HUDEP-2 (cell line): ENCODE measurements at regions not wholly inside any gene's neighbourhood (a gene's known extent, or its start where the extent isn't known, plus 50 kb on each side); places are given as distances from the start of the nearest gene placed in this dataset.

Experiments used
- DNase-seq, 76 experiments: peaks; one replicate each; lab custom pipeline; 2025; ENCODE audit not compliant: unreplicated experiment in 76 of 76; lab: John Stamatoyannopoulos, UW

DNA sequence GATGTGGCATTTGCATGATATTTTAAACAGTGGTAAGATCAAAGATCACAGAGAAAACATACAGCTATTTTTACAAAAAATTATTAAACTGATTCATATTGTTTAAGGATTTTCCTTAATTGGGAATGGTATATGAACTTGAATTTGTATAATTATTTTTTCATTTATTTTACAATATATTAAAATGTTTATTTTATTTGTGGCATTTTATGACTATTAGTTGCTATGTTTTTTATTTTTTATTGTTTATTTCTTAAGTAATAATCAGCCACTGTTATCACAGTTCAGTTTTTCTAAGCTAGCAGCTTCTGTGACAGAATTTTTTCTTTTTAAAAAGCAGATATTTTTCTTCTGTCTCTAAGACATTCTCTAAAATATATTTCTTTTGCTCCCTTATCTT is 387.0 kb upstream of the KHDRBS2 start:
- no peak for DNase-seq

DNA sequence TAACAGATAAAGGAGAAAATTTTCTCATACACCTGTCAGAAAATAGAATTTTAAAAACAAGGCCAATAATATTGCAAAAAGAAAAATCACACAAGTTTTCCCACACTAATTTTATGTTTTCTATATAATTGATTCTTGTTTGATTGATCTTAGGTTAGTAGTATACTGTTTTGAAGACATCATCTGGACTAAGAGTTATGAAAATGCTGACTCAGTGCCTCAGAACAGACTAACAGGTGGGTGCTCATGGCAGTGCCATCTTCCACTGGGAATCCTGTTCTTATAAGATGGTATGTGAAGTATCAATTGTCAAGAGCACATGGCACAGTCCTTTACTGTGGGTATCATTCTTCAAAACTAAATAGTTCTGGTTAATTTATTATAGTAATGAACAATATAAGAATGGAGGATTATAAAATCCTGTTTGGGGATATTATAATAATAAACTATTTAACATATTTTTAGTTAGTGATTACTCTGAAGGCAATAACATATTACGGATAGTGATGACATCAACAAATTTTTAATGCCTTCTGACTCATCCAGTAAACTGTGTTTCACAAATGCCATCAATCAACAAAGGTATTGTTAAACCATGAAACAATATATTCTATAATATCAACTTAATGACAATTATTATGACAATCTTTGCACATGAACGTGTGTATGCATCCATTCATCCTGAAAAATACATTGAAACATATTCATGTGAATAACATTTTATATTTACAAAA is 384.6 kb upstream of the KHDRBS2 start:
- no peak for DNase-seq

DNA sequence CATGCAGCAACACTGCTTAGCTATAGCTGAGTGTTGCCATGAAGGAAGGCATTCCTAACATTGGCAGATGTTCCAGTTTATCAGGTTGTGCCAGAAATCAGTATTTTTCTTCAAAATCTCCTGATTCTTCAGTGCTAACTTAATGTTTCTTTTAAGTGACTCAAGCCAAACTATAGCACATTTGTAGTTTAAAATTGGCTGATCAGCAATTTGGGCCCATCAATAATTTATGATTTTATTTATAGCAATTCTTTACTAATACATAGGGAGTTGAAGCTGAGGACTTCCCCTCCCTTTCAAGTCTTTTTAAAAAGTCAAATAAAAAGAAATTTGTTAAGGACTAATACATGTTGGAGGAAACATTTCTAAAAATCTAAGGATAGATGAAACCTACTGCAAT is 383.8 kb upstream of the KHDRBS2 start:
- no peak for DNase-seq

DNA sequence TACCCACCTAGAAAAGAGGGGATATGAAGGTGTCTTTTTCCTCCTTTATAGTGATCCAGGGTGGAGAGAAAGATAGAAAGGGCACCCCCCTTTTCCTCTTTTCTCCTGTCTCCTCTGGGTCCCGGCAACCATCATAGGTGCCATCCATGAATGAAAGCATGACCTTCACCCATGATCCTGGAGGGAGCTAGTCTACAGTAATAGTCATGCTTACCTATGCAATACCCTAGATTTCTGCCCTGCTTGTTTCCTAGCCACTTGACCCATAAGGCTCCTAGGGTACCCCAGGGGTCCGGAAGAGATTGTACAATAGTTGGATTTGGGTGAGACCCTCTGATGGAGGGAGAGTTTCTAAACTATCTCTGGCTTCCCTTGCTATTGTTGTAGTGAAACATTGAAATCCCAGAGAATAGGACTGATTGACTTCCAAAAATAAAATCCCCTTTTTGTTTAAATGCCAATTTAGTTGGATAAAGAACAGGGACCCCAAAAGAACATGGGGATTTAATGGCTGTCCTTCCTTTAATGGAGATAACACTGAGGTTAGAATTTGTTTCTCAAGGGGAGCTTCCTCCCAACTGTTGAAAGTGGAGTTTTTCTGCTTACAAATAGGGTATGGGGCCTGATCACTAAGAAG is 366.8 kb upstream of the KHDRBS2 start:
- no peak for DNase-seq

DNA sequence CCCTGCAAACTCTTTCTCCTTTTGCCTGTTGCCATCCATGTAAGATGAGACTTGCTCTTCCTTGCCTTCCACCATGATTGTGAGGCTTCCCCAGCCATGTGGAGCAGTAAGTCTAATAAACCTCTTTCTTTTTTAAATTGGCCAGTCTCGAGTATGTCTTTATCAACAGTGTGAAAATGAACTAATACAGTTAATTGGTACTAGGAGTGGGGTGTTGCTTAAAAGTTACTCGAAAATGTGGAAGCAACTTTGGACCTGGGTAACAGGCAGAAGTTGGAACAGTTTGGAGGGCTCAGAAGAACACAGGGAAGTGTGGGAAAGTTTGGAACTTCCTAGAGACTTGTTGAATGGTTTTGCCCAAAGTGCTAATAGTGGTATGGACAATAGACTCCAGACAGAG is 359.2 kb upstream of the KHDRBS2 start:
- DNase-seq: no peak

DNA sequence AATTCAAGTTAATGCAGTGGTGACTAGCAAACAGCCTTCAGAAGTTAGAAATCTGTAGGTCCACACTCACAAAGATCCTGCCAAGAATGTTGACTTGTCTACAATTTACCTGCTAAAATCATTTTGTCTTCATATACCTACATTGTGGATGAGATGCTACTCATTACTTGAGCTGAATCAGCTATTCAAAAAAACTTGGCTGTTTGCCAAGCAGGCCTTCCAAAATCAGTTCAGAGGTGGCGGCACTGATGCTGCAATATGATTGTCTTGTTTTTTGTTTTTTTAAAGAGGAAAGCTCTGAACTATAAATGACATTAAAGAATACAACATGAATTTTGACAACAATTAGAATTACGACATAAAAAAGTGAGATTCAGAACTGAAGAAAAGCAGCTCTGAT is 354.7 kb upstream of the KHDRBS2 start:
- DNase-seq: no peak

DNA sequence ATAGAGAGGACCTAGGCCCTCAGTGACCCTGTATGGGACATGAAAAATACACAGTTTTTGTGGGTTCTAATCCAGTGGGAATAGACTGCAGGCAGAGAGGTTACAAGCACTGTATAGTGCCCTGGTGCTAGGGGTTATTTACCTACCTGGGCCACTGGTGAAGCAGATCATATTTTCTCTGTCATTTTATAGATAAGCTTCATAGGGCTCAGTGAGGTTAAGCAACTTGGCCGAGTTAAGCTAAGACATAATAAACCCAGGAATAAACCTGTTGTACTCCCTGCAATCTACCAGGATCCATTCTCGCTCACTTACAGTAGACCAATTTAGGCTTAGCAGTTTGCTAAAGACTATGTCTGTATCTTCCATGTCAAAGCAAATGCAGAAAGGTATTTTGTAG is 340.6 kb upstream of the KHDRBS2 start:
- no peak for DNase-seq

DNA sequence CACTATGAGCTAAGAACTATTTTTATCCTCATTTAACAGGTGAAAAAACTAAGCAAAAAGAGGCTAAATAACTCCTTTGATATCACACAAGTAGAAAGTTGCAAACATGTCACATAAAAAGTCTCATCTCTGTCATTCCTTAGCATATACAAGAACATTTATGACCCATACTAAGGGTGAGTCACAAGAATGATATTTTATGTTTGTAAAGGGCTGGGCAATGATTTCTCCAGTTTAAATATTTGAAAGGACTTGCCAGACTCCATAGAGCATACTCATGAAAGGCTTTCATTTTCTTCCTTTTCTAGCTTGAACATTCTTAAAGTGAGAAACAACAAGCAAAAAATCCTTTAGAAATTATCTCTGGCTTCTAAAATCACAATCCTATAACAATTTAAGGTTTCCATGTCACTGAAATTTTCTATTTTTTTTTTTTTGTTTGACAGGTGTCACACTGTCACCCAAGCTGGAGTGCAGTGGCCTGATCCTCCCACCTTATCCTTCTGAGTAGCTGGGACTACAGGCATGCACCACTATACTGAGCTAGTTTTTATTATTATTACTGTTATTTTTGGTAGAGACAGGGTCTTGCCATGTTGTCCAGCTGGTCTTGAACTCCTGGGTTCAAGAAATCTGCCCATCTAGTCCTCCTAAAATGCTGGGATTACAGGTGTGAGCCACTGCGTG is 338.0 kb upstream of the KHDRBS2 start:
- DNase-seq: no peak

DNA sequence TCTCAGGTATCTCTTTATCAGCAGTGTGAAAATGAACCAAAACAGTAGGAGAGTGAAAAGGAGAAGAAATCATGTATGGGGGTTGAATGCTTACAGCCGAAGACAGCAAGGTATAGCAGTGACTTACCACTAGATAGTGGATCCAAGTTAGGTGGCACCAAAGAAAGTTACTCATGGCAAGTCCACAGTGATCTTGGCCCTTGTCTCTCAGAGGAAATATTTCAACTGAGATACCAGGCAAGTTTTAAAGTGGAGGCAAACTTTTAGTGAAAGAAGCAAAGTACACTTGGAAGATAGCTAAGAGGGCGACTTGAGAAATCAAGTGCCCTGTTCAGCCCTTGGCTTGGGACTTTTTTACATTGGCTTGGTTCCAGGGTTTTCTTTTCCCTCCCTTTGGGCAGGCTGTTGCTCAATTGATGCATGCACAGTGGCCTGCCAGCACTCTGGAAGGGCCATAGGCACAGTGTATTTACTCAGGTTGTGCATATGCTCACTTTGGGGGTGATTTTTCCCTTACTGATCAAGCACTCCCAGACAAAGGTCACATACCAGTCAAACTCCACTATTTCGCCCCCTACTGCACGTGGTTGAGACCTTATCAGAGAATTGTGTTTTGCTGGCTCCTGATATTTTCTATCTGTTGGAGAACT is 329.5 kb upstream of the KHDRBS2 start:
- DNase-seq: peak in 28 of 76 experiments; percentile 5 to 72 (median 29)

DNA sequence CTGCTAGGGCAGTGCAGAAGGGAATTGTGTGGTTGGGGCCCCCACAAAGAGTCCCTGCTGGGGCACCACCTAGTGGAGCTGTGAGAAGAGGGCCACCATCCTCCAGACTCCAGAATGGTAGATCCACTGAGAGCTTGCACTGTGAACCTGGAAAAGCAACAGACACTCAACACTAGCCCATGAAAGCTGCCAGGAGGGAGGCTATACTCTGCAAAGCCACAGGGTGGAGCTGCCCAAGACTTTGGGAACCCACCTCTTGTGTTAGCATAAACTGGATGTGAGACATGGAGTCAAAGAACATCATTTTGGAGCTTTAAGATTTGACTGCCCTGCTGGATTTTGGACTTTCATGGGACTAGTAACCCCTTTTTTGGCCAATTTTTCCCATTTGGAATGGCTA is 328.4 kb upstream of the KHDRBS2 start:
- DNase-seq: peak in 1 of 76 experiments; percentile 14

DNA sequence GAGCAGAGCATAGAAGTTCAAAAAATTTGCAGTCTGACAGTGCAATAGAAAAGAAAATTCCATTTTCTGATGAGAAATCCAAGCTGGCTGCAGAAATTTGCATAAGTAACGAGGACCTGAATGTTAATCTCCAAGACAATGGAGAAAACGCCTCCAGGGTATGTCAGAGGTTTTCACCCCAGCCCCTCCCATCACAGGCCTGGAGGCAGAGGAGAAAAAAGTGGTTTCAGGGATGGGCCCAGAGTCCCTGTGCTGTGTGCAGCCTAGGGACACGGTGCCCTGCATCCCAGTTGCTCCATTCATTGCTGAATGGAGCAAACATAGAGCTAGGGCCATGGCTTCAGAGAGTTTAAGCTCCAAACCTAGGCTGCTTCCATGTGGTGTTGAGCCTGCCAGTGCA is 327.9 kb upstream of the KHDRBS2 start:
- DNase-seq: no peak

DNA sequence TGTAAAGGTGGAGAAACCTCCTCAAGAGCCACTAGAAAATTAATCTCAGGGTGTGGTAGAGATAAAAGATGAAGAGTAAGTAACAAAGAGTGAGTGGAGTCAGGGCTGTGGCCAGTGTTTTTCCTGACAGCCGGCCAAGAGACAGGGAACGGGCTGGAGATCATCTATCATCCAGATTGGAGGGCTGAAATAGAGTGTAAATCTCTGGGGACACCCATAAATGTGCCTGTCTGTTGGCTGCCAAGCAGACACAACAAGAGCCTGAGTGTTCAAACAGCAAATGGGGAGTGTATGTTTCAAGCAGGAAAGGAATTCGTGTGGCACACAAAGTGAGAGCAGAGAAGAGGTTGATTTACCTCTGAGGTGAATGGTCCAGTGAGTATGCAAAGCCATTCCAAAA is 326.4 kb upstream of the KHDRBS2 start:
- no peak for DNase-seq

DNA sequence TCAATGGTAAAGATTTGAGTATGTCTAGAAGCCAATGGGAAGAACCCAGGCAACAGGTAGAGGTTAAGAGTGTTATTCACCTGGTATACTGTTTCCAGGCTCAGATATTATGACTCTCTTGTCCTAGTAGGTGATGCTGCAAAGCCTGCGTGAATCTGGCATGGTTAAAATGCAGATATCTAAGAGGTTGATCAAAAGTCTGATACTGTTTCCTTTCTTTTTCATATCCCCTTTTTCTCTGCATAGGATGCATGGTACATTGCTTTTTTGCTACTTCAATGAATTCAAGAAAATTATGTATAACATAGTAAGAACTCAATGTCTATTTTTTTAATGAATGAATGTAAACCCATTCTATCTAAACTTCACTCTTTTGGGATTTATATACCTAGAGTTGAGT is 284.3 kb upstream of the KHDRBS2 start:
- no peak for DNase-seq

DNA sequence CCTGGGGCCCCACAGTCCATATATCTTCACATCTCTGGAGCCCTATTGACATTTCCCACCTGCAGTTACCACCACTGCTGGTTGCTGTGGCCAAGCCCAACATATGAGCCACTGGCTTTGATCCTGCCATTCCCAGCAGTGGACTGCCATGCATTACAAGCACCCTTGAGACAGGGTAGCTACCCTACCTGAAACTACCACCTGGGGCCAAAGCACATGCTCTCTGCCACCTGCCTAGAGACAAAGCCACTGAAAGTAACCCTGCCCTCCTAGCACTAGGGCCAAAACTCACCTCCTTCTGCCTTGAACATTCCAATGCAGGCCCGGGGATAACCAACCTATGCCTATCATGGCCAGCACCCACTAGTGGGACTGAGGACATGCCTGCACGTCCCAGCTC is 255.5 kb upstream of the KHDRBS2 start:
- no peak for DNase-seq

DNA sequence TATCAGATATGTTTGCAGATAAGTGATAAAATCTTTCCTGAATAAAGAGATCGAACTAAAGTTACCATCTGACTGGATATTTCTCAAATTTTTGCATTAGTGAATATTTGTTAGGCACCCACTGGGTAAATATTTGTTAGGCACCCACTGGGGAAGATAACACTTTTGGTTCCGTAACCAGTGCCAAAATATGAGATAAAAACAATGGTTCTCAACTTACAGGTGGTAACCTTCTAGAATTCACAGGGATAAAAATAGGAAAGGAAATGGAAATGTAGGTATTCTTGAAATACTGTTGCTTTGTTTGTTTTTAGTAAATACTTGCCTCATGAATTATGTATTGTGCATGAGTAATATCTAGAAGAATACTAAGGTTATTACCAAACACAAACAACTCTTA is 245.0 kb upstream of the KHDRBS2 start:
- no peak for DNase-seq

DNA sequence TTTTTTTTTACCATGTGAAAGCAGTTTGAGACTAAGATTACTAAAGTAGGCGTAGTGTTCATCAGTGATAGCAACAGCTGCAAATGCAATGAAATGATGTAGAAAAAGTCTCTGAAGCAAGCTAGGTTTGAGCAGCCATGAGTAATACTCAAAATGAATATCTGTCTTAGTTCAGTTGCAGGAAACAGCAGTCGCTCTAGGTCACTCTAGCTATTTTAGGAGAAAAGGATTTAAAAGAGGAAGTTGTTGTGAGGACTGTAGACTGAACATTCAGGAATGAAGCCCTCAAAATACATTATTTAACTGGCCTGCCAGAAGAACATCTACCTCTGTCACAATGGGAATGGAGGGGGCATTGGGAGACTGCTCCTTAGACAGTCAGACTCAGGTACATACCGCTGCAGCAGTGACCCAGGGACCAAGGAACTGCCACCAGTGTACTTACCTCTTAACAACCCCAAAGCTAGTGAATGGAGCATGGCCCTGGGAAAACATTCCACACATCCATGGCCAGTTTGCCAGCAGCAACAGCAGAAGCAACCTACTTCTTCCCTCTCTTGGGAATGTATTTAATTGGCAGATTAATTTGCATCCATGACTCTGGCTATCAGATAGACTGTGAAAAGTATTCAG is 243.0 kb upstream of the KHDRBS2 start:
- DNase-seq: no peak

DNA sequence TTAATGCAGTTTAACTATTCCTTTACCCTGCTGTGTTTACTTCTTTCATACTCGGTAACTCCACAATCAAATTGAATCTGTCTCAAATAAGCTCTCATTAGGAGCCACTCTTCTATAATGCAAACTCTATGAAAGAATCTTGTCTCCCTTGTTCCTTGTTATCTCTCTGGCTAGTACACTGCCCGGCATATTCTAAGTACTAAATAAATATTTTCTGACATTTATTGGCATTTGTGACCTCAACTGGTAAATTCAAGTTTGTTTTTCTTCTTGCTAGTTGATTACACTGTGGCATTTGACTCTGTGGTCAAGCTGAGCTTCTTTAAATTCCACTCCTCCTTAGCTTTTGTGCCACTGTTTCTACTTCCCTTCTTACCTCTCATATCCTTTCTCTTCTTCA is 237.6 kb upstream of the KHDRBS2 start:
- no peak for DNase-seq

DNA sequence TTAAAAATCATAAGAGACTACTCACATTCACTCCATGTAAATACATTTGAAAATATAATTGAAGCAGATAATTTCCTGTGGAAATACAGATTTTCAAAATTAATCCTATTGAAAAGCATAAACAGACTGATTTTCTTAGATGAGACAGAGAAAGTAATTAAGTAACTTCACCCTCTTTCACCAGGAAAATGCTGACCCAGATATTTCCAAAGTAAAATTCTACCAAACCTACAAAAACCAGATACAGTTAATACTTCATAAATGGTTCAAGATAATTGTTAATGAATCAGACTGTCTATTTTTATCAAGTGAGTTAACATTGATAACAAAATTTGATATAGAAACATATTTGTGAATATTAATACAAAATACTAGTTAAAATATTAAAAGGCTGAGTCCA is 233.5 kb upstream of the KHDRBS2 start:
- DNase-seq: no peak

DNA sequence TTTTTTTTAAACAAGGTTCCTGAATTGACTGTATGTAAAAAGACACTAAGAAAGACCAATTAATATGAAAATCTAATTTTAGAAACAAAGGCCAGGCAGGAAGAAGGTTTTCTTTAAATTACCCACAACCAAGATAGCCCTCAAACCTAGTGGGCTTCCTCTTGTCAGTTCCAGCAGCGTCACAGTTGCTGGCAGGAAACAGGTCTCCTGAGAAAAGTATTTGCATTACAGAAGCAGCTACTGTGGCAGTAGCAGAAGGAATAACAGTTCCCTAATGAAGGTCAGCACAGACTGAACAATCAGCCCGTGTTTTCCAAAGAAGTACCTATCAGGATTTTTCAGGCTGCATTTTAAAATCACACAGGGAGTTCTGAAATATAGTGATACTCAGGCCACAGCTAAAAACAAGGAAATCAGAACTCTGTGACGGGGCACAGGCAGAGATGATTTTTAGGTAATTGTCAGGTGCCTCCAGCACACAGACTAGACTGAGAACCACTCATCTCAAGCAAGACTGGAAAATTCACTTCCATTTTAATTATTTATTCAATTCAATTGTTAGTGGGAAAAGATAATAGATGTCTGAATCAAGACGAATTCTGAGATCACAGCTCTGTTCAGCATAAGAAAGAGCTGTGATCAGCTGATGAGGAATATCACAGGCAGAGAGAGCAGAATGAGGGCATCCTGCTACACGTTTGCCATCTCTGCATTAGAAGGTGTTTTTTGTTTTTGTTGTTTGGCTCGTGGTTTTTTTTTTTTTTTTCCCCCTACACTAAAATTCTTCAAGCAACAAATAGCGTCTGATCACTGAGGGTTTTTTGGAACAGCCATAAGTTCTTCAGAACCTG is 230.5 kb upstream of the KHDRBS2 start:
- no peak for DNase-seq

DNA sequence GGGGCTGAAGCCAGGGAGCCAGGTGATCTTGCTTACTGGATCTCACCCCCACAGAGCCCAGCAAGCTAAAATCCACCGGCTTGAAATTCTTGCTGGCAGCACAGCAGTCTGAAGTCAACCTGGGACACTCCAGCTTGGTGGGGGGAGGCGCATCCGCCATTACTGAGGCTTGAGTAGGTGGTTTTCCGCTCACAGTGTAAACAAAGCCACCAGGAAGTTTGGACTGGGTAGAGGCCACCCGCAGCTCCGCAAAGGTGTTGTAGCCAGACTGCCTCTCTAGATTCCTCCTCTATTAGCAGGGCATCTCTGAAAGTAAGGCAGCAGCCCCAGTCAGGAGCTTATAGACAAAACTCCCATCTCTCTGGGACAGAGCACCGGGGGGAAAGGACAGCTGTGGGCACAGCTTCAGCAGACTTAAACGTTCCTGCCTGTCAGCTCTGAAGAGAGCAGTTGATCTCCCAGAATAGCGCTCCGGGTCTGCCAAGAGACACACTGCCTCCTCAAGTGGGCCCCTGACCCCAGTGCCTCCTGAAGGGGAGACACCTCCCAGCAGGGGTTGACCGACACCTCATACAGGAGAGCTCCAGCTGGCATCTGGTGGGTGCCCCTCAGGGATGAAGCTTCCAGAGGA is 206.3 kb upstream of the KHDRBS2 start:
- no peak for DNase-seq
